Motor neuron (in vitro differentiated cells): ENCODE measurements at regions not wholly inside any gene's neighbourhood (a gene's known extent, or its start where the extent isn't known, plus 50 kb on each side); places are given as distances from the start of the nearest gene placed in this dataset.

ENCODE experiments used
- ATAC-seq, 8 experiments: fragments of 200-7000 bp; cut with Tn5 transposase; replicated peaks in 6 of 8; 2 replicates each; pipeline ENCODE4 v1.8.0; 2021; ENCODE audit warnings: mild to moderate bottlenecking in 8 of 8, moderate library complexity in 8 of 8
- H3K27ac ChIP-seq, 2 donors: fragments of 250-450 bp; sonication (Bioruptor Pico); 2 replicates each; pipeline ENCODE4 v1.9.0; 2021; ENCODE audit warnings: antibody characterized with exemption in 2 of 2, mild to moderate bottlenecking in 2 of 2, moderate library complexity in 1 of 2
- H3K4me1 ChIP-seq, 2 donors: fragments of 250-450 bp; sonication (Bioruptor Pico); replicated peaks in 1 of 2; 2 replicates each; pipeline ENCODE4 v1.6.1; 2021; ENCODE audit warnings: antibody characterized with exemption in 2 of 2, mild to moderate bottlenecking in 2 of 2, moderate library complexity in 1 of 2
- H3K4me3 ChIP-seq, 5 donors: fragments of 250-450 bp; sonication (Bioruptor Pico); 2 replicates each; pipeline ENCODE4 v1.9.0; 2021; ENCODE audit warnings: antibody characterized with exemption in 5 of 5, mild to moderate bottlenecking in 5 of 5, moderate library complexity in 4 of 5
- WGBS, 10 experiments: fragments of 450-650 bp; shearing (Covaris generic); methylation state at CpG; one replicate each; pipeline ENCODE4 v1.0.0; 2022; 5-methylcytosine and 5-hydroxymethylcytosine counted together
- in situ Hi-C, 9 experiments: fragments of 400-800 bp; cut with MboI; loops; one replicate each; pipeline ENCODE4 v1.15.0; 2021; ENCODE audit warnings: low sequenced_read_pairs in 9 of 9, low pct_unique_long_range_greater_than_20kb in 2 of 9; ENCODE audit not compliant: unreplicated experiment in 9 of 9

GRCh38 chr3:56917361-56918110, 115.8 kb upstream of the ARHGEF3 start:
- WGBS, 10 experiments = 58 to 97% (median 78%) methylated on average over 2 to 6 of the region's 7 CpGs; no CpG with 5 or more reads in 1 of the 10 experiments
- in situ Hi-C loops = no loop called here
- Histone ChIP-seq H3K27ac (no peak overlapping the region), H3K4me3 (no peak overlapping the region), H3K4me1 (peaks cover 13 to 14% of the 10 kb centered on the region in 2 donors)
- ATAC-seq = no peak

- peaks cover 13 to 14% of the 10 kb centered on the region in 2 donors for H3K4me1 ChIP-seq
- 17 to 80% (median 30%) methylated on average over 1 to 4 of the region's 4 CpGs; no CpG with 5 or more reads in 3 of the 10 experiments for whole genome bisulfite sequencing, 10 experiments
- no peak overlapping the region for H3K4me3 ChIP-seq
- no peak overlapping the region for H3K27ac ChIP-seq
- no peak for ATAC-seq
- in situ Hi-C loops = no loop called here
Observed at GRCh38 chr3:56916716-56917360, 115.1 kb upstream of the ARHGEF3 start.

DNA sequence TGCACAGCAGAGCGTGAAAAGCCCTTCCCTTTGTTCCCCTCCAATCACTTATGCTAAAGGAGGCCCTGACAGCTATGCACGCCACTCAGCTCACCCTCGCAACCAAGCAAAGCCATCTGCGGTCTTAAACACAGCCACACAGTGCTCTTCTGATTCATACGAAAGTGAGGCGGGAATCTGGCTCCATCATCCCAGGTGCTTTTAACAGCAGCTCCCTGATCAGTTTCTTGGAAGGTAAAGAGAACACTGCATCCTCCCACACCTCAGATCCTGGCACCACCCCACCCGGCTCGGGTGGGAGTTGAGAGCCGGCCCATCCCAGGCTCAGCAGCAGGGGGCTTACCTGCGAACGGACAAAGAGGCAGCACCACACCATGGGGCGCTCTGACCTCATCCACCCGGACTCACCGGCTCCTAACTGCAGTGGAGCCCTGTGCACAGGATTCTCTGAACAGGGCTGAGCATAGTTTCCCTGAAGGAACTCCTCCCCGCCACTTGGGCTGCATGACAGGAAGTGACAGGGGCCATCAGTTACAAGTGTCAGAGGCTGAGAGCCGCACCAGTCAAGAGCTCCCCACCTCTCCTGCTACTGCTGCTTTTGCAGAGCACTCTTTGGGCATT, 114.3 kb upstream of the ARHGEF3 start:
- in situ Hi-C loops = no loop called here
- peaks cover 13 to 14% of the 10 kb centered on the region in 2 donors for H3K4me1 ChIP-seq
- 24 to 96% (median 60%) methylated on average over 1 to 7 of the region's 16 CpGs; no CpG with 5 or more reads in 3 of the 10 experiments for WGBS, 10 experiments
- peak in 7 of 8 experiments; percentile 29 to 94 (median 77) for ATAC-seq
- no peak overlapping the region for H3K27ac ChIP-seq
- peak overlapping the region in 1 of 5 donors; percentile 6 for H3K4me3 ChIP-seq

DNA sequence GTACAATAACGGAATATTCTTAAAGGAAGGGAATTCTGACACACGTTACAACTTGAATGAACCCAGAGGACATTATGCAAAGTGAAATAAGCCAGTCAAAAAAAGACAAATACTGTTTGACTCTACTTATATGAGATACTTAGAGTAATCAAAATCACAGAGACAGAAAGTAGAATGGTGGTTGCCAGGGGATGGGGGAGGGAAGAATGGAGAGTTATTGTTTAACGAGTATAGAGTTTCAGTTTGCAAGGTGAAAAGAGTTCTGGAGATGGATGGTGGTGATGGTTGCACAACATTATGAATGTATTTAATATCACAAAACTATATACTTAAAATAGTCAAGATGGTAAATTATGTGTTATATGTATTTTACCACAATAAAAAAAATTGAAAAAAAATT, 112.9 kb upstream of the ARHGEF3 start:
- no peak for ATAC-seq
- Histone ChIP-seq H3K4me3 (no peak overlapping the region), H3K4me1 (peaks cover 13 to 14% of the 10 kb centered on the region in 2 donors), H3K27ac (no peak overlapping the region)
- 72 to 100% (median 89%) methylated on average over 1 to 3 of the region's 3 CpGs; no CpG with 5 or more reads in 1 of the 10 experiments for WGBS, 10 experiments
- in situ Hi-C loops = no loop called here

DNA sequence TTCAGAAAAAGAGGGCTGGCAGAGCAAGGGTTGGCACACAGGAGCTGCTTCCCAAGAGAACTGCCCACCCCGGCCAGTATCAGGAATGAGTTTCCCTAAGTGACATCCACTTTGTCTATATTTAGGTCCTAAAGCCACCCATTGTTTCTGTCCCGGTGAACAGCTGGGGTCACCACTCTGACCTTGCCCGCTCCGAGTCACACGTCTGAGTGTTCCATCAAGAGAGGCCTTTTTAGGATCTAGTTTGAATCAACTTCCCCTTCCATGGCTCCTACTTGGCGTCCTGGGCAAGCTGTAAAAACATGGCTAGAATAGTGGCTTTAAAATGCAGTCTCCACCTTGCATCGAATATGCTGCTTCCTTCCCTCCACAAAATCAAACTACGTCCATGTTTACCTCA, 109.6 kb upstream of the ARHGEF3 start:
- no peak overlapping the region for H3K27ac ChIP-seq
- WGBS, 10 experiments = 67 to 100% (median 90%) methylated on average over 1 to 3 of the region's 8 CpGs; no CpG with 5 or more reads in 3 of the 10 experiments
- in situ Hi-C loops = no loop called here
- no peak overlapping the region for H3K4me3 ChIP-seq
- H3K4me1 ChIP-seq = peaks cover 8 to 9% of the 10 kb centered on the region in 2 donors
- no peak for ATAC-seq

DNA sequence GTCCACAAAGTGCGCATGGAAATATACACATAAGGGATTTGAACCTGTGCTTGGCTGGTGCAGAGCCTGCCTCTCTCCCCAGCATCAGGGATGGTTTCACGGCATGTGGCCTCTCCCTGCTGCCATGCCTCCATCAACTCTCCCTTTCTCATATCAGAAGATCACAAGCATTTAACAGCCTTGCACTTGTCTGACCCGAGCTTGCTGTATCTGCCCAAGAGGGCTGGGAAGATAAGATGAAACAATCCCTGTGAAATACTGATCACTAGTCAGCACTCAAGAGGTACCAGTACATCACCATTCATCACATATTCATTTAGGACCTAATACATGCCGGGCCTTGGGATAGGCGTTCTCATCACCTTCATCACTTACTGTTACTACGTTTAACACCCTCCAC, 107.6 kb upstream of the ARHGEF3 start:
- in situ Hi-C loops = no loop called here
- H3K27ac ChIP-seq = no peak overlapping the region
- H3K4me1 ChIP-seq = no peaks in the 10 kb centered on the region
- H3K4me3 ChIP-seq = no peak overlapping the region
- WGBS, 10 experiments = 60 to 100% (median 94%) methylated on average over 1 to 5 of the region's 6 CpGs; no CpG with 5 or more reads in 1 of the 10 experiments
- no peak for ATAC-seq

DNA sequence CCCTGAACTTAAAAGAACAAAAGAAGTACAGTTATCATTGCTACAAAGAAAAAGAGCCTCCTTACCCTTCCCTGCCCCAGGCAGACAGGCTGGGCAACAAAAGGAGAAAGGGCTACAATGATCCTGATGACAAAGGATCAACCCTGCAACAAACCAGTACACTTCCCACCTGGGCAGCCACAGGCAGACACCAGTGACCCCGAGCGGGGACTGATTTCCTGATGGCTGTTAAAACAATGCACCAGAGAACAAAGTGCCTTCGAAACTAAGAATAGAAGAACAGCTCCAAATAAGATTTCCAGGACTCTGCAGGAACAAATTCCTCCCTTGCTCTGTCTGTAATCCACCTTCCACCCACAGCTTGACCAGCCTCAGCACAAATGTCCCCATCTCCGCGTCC, 106.3 kb upstream of the ARHGEF3 start:
- WGBS, 10 experiments = 48 to 100% (median 81%) methylated on average over 1 to 5 of the region's 5 CpGs; no CpG with 5 or more reads in 4 of the 10 experiments
- in situ Hi-C loops = no loop called here
- no peak overlapping the region for H3K4me3 ChIP-seq
- no peak for ATAC-seq
- H3K27ac ChIP-seq = no peak overlapping the region
- H3K4me1 ChIP-seq = no peaks in the 10 kb centered on the region

DNA sequence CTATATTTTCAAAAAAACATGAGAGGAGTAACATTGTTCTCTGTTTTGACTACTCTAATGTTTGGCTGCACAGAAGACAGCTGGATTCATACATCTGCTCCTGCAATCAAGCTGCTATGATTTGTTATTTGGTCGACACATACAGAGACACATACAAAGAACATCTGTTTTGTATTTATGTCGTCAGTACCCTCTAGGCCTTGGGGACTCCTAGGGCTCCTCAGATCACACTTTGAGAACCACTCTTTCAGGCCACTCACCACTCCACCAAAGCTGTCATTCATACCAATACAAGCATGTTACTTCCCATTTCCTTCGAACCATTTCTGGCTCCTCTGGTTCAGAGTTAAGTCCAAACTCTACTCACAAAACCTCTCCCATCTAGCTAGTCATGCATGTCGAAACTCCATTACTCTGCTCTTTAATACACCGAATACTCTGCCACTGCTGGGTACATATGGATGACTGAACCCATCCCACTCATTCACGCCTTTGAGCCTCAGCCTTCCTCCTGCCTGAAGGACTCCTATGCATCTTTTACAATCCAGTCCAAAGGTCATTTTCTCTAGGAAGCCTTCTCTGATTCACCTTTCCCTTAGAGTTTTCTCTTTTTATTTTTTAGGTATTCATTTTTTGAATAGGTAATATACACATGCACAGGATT, 102.9 kb upstream of the ARHGEF3 start:
- 0 to 100% (median 81%) methylated on average over 1 to 6 of the region's 6 CpGs; no CpG with 5 or more reads in 1 of the 10 experiments for WGBS, 10 experiments
- in situ Hi-C loops = no loop called here
- no peak overlapping the region for H3K4me3 ChIP-seq
- ATAC-seq = peak in 2 of 8 experiments; percentile 38 to 40
- H3K4me1 ChIP-seq = no peaks in the 10 kb centered on the region
- H3K27ac ChIP-seq = no peak overlapping the region

GRCh38 chr3:56903231-56903782, 101.6 kb upstream of the ARHGEF3 start:
- 40 to 100% (median 80%) methylated on average over 1 of the region's 1 CpG; no CpG with 5 or more reads in 5 of the 10 experiments for WGBS, 10 experiments
- Histone ChIP-seq H3K4me1 (no peaks in the 10 kb centered on the region), H3K4me3 (no peak overlapping the region), H3K27ac (no peak overlapping the region)
- ATAC-seq = peak in 3 of 8 experiments; percentile 74 to 86 (median 81)
- in situ Hi-C loops = no loop called here

- WGBS, 10 experiments = 80 to 100% (median 92%) methylated on average over 1 to 3 of the region's 3 CpGs; no CpG with 5 or more reads in 4 of the 10 experiments
- in situ Hi-C loops = no loop called here
- ATAC-seq = no peak
- no peaks in the 10 kb centered on the region for H3K4me1 ChIP-seq
- no peak overlapping the region for H3K27ac ChIP-seq
- H3K4me3 ChIP-seq = no peak overlapping the region
Observed at GRCh38 chr3:56902468-56903160, 100.9 kb upstream of the ARHGEF3 start.

DNA sequence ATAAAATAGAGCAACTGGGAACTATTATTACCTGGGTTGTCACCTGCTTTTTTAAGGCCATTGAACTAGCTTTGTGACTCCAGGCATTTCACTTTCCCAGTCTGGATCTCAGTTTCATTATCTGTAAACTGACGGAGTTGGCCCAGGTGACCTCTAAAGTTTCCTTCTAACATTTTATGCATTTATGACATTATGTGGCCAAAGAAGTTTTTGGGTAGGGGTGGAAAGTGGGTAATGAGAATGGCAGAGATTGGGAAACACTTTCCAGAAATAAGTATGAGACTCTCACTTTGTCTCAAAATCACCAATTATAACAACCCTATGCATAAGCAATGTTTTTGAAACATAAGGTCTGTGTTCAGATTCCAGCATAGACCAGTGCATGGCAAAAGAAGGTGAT, 99.1 kb upstream of the ARHGEF3 start:
- 0% methylated on average over 1 of the region's 1 CpG; no CpG with 5 or more reads in 6 of the 10 experiments for WGBS, 10 experiments
- no peak for ATAC-seq

DNA sequence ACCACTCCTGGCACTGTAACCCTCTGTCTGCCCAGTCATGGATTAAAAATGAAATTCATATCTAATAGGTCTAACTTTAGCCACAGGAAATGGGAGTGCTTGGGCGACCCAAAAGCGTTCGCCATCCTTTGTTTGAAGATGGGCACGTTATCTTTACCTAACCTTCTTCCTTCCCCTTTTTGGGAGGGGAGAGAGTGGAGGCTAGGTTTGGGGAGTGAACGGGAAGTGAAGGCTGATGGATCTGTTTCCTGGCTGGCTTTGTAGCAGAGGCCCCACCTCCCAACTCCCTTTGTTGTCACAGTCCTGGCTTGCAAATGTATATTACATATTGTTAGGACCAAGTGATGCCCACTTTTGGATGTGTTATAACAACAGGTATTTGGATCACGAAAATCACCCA, 98.1 kb upstream of the ARHGEF3 start:
- no peak for ATAC-seq
- in situ Hi-C loops = no loop called here
- 60 to 100% (median 86%) methylated on average over 1 to 6 of the region's 6 CpGs; no CpG with 5 or more reads in 2 of the 10 experiments for WGBS, 10 experiments
- H3K4me1 ChIP-seq = no peaks in the 10 kb centered on the region
- no peak overlapping the region for H3K27ac ChIP-seq
- no peak overlapping the region for H3K4me3 ChIP-seq

More for the DNA sequence above, 99.1 kb upstream of the ARHGEF3 start:
- H3K4me1 ChIP-seq = no peaks in the 10 kb centered on the region
- H3K4me3 ChIP-seq = no peak overlapping the region
- no peak overlapping the region for H3K27ac ChIP-seq
- in situ Hi-C loops = no loop called here
